KBM-7 (cell line): ENCODE measurements at regions not wholly inside any gene's neighbourhood (a gene's known extent, or its start where the extent isn't known, plus 50 kb on each side); places are given as distances from the start of the nearest gene placed in this dataset.

Experiments
- DNase-seq: peaks from one replicate; pipeline ENCODE4 v3.0.0-alpha.2; 2015
- in situ Hi-C: fragments of 300-500 bp; cut with MboI; formaldehyde crosslinking; loops from 2 replicates; pipeline ENCODE4 v1.14.3; 2020; ENCODE audit warnings: low sequenced_read_pairs, low pct_unique_long_range_greater_than_20kb, mixed read lengths

DNA sequence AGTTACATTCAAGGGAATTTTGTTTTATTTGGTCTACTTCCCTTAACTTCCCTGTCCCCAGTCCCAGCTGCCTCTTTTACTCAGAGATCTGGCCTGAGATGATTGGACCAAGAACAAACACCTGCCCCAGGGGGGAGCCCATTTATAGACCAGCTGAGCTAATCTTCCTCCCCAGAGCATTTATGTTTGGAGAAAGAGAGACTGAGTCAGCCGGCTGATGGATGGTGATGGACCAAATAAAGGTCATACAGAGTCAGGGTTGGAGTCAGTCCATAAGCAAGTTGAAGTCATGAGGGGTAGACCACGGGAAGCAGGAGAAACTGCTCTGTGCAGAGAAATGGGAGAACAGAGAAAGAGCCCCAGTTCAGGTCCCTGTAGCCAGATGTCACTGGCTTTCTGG lies 77.7 kb downstream of the TMEM174 start:
- in situ Hi-C loops, result no loop called here
- DNase-seq, result no peak

DNA sequence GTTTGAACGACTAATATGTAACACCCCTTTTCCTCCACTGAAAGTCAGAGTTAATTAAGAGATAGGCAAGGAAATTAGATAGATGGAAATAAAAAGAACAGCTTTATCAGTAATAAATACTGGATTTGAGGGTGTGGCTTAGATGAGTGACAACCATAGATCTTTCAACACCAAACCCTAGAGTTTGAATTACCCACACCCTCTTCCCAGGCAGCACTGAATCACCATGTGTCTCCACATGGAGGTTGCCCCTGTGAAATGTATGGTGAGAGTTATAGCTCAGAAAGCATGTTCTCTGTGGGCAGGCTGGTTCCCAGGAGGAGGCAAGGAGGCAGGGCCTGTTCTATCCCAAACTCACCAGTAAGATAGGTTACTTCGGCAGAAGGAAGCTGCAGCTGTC lies 69.7 kb downstream of the TMEM174 start:
- in situ Hi-C loops, result no loop called here
- DNase-seq, result no peak

- DNase-seq, result no peak
- in situ Hi-C loops, result no loop called here
Measured at GRCh38 chr5:73238873-73239272, 65.9 kb downstream of the TMEM174 start.

DNA sequence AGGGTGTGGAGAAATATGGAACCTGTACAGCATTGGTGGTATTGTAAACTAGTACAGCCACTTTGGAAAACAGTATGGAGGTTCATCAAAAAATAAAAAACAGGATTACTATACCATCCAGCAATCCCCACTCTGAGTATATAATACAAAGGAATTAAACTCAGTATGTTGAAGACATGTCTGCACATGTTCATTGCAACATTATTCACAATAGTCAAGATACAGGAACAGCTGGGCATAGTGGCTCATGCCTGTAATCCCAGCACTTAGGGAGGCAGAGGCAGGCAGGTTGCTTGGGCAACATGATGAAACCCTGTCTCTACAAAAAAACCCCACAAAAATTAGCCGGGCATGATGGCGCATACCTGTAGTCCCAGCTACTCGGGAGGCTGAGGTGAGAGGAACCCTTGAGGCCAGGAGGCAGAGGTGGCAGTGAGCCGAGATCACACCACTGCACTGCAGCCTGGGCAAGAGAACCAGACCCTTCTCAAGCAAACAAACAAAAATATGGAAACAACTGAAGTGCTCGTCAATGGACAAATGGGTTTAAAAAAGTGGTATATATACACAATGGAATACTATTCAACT lies 63.6 kb downstream of the TMEM174 start:
- in situ Hi-C loops, result no loop called here
- no peak for DNase-seq

DNA sequence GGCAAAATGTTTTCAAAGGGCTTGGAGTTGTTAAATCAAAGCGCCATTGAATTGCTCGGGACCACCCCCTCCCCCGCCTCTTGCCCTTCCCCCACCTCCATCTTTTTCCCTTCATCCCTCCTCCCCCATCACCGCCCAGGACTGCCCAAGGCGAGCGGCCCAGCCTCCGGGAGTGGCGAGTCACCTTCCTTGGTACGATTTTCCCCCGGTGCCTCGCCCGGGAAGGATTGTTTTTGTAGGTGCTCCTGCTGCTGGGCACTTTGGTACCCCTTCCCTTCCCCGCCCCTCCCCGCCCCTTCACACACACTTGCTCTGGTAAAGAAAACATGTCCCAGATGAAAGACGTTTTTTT lies 61.2 kb downstream of the TMEM174 start:
- in situ Hi-C loops, result no loop called here
- DNase-seq, result no peak

GRCh38 chr5:73233461-73234203 lies 60.6 kb downstream of the TMEM174 start:
- DNase-seq, result no peak
- in situ Hi-C loops, result no loop called here

DNA sequence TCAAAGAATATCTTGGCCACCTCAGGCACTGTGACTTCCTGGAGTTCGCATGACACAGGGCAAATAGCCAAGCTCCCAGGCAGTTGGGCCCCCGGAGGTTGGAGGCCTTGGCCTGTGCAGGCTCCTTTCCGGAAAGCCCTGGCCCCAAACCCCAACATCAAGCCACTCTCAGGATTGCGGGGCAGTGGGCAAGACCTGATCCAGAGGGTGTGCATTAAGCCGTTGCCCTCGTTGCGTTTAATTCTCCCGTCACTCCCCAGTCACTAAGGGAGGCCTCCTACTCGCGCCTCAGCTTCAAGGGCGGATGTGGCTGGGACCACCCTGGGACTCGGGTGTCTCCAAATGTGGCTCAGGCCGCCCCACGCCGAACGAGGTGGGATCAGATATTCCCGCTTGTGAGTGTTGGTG lies 60.1 kb downstream of the TMEM174 start:
- DNase-seq, result no peak
- in situ Hi-C loops, result no loop called here

DNA sequence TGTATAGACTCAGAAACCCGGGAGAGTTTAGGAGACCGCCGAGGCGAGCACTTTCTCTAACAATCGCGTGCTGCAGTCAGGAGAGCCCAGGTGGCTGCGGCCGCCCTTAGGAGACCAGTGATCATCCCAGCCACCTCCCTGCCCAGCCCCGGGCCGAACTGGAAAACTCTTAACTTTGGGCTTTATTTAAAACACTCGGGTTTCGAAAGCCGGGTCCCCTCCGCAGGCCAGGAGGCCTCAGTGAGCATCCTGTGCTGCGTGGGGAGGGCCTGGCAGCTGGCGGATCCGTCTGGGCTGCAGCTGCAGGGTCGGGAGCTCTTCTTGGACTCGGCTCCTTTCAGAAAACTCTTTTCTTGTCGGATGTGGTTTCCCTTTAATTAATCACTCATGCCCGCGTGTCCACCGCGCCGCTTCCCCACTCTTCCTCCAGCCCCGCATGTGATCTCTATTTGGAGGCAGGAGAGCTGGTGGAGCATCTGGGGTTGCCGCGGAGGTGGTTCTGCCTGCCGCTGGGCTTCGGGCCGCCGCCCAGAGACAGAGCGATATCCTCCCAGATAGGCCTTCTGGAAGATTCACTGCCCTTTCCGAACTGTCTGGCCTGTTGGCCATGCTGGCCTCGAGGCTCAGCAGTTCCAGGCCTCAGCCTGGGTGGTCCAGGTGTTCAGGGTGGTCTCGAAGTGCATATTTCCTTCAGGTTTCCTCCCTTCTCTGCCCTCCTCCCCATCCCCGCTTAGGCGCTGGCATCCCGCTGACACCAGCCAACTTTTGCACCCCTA lies 59.5 kb downstream of the TMEM174 start:
- DNase-seq, result no peak
- in situ Hi-C loops, result no loop called here

GRCh38 chr5:73231246-73231778 lies 58.3 kb downstream of the TMEM174 start:
- in situ Hi-C loops, result no loop called here
- DNase-seq, result no peak

DNA sequence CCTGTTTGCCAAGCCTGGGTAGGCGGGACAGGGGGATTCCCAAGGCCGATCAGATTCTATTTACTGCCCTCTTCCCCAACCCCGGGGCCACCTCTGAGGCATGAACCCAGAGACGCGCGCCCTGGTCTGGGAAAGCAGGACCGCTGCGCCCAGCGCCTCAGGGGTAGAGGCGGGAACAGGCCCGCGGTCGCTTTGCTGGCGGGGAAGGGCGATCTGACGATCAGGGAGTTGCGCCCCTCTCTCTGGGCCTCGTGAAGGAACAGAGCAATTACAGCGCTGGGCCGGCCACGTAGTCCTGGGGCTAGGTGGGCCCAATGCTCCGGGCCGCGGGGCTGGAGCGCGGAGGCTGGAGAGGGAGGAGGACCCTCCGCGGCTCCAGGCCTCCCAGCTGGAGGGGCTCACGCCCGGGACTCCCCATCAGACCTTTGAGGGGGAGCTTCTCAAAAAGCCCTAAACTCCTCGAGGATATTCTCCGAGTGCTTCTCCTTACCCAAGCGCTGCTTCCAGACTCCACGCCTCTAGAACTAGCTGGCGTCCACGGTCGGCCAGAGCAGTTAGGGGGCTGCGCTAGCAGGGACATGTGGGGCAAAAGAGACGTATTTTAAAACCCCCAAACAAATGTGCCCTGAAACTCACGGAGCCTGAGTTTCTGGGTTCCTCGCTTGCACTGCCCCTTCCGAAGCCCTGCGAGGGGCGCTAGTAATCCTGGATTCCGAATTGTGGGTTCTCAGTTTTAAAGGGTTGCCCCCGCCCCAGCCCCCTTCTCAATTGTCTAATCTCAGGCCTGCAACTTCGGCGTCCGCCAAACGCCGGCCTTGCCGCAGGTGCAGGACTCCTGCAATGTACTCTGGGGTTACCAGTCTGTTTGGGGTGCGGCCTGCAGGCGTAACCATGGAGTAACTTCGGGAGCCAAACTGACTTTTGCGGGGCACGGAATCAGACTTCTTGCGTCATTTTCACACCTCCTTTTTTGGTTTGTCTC lies 57.6 kb downstream of the TMEM174 start:
- DNase-seq, result no peak
- in situ Hi-C loops, result no loop called here

DNA sequence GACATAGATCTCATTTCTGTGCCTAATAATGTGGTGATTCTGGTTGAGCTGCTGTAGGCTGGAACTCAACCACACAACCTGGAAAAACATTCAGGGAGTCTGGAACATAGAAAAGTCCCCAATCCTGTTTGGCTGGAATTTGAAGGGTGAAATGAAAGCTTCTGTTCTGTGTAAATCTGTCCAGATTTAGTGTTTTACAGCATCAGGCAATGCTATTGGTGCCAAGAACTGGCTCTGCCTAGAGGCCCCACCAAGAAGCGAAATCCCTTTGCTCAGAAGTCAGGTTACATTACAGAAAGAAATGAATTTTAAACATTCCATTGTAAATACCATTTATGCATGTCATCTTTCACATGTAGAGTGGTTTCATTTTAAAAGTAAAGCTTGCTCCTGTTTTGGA lies 56.3 kb downstream of the TMEM174 start:
- in situ Hi-C loops, result no loop called here

DNA sequence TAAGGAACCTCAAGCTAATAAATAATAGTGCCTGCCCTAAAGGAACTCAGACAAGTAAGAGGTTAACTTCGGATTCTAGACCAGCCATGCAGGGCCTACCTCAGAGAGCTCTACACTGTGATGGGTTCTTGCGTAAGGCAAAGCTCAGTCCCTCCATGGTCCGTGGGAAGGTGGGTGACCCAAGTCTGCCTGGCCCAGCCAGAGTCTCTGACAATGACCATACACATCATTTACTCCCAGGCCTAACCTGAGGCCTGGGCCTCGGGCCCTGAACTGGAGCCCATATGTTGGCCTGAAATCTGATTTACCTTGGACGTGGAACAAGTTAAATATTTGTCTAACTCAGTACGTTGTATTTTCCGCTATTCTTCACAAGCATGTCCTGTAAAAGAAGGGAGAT lies 55.1 kb downstream of the TMEM174 start:
- DNase-seq, result no peak
- in situ Hi-C loops, result no loop called here

More for the DNA sequence above, 56.3 kb downstream of the TMEM174 start:
- no peak for DNase-seq
